GM23248 (cell line): ENCODE measurements at regions not wholly inside any gene's neighbourhood (a gene's known extent, or its start where the extent isn't known, plus 50 kb on each side); places are given as distances from the start of the nearest gene placed in this dataset.

Experiments
- EZH2 ChIP-seq: fragments of 200-600 bp; sonication (generic); IDR thresholded peaks from 2 replicates; pipeline ENCODE4 v1.6.1; 2018; ENCODE audit warnings: antibody characterized with exemption, mild to moderate bottlenecking; ENCODE audit not compliant: insufficient read depth, poor library complexity, severe bottlenecking
- EZH2phosphoT487 ChIP-seq: fragments of 200-600 bp; sonication (generic); IDR thresholded peaks from 2 replicates; pipeline ENCODE4 v1.6.1; 2018; ENCODE audit warnings: antibody characterized with exemption, moderate library complexity, mild to moderate bottlenecking, low read depth; ENCODE audit not compliant: insufficient read depth

GRCh38 chr3:164375995-164376394, 702.3 kb downstream of the SI start:
- no peak for TF ChIP-seq EZH2
- TF ChIP-seq EZH2phosphoT487, result no peak
